Nucleus accumbens (tissue), 56 donors: ENCODE measurements at regions not wholly inside any gene's neighbourhood (a gene's known extent, or its start where the extent isn't known, plus 50 kb on each side); places are given as distances from the start of the nearest gene placed in this dataset.

Experiments
- DNase-seq, 56 donors: peaks; one replicate each; lab custom pipeline; 2025; lab: John Stamatoyannopoulos, UW

DNA sequence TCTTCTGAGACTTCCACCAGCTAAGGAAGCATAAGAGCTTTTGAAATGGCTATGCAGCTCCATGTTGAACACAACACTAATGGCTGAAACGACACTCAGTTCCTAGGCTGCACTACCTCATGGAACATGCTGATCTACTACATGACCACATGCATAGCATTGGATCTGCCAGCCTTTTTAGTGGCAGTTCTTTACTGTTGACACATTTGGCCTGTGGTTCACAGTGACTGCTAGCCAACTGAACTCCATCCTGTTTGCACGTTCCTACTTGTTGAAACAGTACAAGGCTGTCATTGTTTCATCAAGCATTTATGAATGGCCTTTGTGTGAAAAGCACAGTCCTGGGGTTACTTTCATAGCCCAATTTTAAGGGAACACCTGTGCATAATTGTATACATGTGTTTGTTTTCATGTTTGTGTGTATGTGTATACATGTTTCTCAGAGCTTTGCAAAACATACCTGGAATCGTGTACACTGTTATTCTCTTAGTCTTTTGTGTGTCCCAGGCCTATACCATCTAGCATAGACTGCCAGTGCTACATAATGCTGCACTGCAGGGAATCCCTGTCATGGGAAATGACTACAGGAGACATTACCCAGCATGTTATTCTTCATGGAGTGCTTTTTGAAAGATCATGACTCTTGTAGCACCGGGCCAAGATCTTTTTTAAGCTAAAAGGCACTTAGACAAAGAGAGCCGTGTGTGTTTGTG, 179.6 kb upstream of the ESRRG start:
- DNase-seq: peak in 25 of 56 donors; percentile 5 to 61 (median 26)

DNA sequence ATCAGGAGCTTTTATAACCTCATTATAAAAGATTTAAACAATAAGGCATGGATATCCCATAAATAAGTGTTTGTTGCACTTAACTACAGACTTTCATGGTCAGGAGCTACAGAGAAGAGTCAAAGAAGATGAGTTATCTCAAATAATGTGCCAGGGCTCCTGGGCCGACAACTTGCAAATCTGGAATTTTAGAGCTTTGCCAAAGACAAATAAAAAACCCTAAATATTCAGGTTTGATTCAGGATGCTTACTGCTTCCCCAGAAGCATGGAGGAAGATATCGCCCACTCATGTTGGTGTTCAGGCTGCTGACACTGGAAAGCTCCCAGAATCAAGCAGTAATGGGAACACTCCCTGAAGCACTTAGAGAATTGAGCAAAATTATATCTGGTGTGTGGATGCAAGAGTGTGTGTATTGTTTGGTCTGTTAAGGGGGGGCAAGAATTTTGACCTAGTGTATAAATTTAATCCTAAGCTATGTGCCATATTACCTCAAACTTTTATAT, 176.9 kb upstream of the ESRRG start:
- peak in 8 of 56 donors; percentile 5 to 39 (median 18) for DNase-seq

DNA sequence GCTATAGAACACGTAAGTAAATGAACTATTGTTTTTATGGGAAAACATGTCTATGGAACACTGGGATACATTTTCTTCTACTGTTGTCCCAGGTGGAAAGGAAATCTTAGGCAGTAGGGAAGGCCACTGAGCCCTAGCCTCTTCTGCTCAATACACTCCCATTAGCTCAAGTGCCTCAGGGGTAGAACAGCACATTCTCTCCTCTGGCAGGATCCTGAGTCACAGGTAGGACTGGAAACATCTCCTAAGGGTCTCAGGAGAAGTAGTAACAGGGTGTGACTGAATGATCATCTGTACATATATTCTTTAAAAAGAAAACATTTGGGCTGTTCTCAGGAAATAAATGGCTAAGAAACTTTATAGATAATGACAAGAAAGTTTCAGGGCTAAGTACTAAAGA, 175.6 kb upstream of the ESRRG start:
- DNase-seq: no peak

DNA sequence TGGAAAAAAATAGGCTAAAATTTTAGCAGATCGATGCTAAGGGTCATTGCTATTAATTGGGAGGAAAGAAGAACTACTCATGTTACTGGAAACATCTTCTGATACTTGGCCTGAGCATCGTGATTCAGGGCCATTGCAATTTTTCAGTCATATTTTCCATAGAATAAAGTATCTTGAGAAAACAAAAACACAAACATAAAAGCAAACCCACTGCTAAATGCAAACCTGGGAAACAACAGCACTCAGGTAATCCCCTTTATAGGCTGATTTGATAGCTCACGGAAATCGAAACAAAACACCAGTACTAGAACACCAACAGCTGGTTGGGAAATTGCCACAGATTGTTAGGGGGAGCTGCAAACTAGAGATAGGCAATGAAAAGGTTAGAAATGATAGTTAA, 172.9 kb upstream of the ESRRG start:
- no peak for DNase-seq

DNA sequence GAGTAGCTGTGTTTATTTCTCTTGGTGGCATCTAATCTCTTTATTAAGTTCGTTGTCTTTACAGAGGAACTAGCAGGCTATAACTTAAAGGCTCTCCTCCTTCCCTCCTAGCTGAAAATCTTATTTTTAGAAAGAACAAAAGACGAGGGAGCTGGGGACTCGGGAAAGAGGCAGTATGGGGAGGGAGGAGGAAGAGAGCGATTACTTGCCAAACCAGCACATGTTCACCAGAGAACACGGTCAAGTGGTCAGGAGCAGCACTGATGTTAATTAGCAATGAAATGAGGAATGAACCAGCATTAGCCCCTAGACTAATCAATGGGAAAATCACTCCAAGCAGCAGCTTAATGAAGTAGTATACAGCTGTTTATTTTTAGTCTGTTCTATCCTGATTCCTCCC, 171.3 kb upstream of the ESRRG start:
- no peak for DNase-seq

DNA sequence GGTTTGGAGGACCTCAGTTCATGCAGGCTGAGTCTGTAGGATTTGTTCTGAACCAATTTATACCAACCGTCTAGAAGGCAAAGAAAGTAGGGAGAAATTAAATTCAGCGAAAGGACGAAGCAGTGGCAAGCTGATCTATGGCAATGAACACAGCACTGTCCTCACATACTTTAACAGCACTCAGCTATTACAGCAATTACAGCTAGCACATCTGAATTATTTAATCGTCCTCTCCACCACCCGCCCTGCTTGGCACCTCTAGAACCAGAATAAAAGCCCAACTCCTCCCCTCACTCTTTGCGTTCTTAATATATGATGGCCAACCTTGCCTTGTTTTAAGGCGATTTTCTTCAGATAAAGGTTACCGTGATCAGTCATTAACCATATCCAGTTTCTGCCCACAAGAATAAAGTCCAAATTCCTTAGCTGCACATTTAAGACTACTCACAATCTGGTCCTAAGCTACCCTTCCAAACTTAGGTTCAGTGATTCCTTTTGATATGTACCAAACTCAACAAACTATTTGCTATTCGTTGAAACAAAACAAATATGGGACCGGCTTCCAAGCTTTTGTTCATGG, 169.4 kb upstream of the ESRRG start:
- no peak for DNase-seq

DNA sequence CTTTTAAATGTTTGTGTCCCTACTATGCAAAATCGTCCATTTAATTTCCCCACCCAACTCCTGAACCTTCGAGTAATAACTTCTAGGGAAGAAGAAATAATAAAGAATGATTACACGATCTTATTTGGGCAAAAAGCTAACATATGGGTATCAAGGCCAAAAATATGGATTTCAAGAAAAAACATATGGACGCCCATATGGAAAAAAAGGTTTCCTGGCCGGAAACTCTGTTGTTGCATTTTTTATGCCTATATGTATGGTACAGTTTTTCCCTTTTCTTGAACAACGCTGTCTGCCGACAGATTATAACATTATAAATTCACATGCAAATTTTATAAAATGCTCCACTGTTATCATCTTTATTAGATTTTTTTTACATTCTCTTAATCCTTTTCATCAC, 167.6 kb upstream of the ESRRG start:
- DNase-seq: no peak

DNA sequence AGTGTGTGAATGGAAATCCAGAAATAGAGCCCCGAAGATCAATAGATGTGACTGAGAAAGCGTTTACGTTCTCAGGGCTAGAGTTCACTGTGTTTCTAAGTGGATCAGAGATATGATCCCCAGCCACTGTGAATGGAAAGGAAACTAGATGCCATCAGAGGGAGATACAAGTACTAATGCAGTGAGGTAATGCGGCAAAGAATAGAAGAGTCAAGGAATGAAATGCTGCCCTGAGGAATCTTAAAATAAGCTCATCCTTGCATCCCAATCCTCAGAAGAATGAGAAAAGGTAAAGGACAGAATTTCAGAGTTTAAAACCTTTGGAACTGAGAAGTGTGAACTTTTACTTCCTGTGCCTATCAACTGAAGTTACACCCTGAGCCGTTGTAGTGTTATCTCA, 165.5 kb upstream of the ESRRG start:
- DNase-seq: no peak

DNA sequence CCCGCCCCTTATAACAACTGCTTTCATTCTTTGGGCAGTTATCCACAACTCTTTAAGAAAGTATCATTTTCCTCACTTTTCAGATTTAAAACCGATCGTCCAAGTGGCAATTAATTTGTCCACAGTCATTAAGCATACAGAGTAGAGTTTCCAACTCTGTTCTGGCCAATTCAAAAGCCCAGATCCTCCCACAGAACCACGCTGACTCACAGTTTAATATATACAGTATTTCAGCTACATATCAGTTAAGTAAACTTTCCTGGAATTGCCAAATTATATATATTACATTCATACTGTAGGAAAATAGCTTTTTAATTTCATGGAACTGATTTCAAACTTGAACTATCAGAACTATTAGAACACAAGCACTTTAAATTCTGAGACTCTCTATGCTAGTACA, 163.8 kb upstream of the ESRRG start:
- no peak for DNase-seq

DNA sequence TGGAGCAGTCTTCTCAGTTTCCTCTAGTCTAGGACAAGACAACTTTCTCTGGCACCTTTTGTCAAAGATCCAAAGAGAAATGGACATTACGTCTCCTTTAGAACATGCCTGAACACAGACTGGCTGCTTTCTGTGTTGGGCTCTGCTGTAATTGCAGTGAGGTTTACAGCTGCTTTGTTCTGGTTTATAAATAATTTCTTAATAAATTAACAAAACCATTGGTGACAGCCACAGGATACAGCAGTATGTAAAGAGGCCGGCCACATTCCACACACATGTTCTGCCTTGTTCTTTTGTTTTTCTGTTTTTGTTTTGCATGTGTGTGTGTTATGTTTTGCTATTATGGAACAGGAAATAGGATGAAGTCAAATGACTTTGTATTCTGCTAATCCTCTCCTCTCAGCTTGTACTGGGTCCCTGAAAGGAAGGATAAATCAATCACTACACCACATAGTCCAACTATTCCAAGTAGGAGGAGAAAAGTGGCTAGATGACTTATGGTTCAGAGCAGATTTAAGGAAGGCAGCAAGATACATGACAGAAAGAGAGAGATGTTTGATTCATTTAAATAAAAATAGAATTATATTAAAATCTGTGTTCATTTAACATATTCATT, 161.5 kb upstream of the ESRRG start:
- no peak for DNase-seq

DNA sequence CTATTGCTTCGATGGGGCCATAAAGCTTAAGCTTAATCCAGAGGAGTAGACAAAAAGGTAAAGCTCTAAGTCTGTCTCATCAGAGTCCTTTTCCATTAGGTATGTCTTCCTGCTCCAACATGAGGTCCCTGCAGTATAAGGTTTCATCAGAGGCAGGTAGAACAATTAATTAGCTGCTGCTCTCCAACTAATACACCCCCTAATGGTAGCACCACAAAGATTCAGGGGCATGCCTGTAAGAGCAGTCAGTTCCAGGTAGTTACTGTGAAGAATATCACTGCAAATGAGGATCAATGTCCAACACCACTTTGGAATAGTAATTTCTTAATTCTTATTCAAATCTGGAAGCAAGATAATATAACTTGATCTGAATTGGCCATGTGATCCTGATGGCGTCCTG, 160.3 kb upstream of the ESRRG start:
- DNase-seq: no peak

DNA sequence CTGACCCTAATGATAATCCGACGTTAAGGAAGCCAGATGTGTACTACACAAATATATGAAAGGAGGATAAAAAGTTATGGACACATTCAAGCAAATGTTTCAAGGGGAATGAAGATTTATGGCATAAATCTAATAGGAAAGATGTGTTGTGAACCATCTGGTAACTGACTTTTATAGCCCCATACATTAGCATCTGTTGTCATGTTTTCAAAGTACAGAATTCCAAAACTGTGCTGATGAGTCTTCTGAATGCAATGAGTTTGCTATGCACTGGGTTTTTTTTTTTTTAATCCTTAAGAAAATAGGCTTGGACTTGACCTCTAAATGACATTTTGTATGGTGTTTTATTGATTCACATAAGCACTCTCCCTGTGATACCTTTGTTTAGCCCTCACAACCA, 158.5 kb upstream of the ESRRG start:
- DNase-seq: no peak

DNA sequence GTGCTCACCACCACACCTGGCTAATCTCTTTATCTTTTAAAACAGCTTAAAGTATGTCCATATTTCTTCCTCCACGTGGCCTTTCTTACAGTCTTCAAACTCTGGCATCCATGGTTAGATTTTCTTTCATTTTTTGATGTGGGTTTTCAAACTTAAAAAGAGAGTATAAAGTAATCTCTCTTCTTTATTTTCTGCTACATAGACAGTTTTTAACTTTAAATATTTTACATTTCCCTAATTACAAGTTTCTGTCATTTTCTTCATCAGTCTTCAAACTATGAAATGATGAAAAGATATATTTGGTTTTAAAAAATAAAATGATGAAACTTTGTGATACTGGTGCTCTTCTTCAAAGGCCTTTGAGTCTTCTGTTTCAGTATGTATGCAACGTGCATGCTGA, 143.5 kb upstream of the ESRRG start:
- DNase-seq: no peak

DNA sequence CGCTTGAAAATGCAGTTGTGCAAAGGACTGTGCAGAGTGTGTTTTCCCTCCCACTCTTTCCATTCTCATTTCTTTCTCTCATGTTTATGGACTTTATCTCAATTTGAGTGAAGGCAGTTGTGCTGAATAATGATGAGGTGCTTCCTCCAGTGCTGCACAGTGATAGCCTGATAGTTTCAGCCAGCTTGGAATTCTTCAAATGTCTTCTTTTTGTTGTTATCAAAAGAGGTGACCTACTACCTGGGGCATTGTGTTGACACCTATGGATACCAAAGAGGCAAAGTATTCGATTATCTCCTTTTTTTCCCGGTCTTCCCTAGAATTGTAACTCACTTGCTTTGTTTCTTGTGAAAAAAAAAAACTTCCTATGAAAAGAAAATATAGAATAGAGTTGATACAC, 132.6 kb upstream of the ESRRG start:
- DNase-seq: no peak

DNA sequence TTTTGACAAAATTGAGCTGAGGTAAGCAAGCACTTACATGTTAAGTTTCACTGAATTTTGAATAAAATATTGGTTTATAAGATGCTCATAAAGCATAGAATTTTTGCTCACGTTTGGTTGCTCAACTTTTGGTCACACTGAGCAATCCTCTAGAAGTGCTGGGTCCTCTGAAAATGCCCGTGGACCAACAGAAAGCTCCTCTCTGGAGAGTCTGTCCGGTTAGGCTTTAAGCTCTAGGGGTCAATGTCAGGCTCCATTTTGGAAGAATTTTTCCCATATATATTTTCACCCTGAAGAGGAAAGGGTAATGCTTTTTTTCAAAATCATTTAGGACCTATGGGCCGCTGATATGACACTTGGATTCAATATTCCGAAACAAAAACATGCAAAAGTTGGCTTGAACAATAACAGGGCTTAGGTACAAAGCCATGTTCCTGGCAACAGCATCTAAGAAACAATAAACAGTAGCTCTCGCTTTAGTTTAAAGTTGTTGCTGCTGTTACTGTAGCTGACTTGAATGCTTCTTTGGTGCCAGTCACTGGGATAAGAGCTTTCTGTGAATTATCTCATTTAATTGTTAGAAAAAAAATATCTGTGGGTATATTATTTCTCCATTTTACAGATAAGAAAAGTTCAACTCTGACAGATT, 131.7 kb upstream of the ESRRG start:
- no peak for DNase-seq

DNA sequence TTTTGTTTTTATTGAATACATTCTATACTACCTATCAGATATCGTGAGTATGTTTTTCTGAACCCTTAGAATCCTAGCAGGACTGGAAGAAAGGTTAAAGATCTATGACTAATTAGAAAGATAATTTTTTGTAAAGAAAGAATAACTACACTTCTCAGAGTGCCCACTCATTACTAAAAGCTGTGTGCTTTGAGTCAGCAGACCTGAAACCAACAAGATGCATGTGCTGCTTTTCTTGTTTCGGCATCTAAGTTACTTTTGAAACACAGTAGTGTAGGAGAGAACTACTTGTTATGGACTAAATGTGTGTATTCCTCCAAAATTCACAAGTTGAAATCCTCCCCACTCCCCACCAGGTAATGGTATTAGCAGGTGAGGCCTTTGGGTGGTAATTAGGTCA, 127.8 kb upstream of the ESRRG start:
- DNase-seq: no peak

DNA sequence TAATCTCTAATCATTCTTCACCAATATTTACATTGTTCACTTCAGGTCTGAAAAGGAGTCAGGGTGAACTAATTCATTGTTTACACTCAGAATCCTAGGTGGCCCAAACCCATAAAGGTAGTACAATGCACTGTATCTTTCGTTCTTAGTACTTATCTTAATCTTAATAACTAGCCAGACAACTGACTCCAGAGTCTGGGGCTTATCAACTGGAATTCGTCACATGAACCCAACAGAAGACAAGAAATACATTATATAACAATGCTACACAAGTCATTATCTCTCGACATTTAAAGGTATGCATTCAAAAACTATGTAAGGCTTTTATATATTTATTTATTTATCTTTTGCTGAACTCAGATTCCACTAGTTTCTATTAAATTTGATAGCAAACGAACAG, 125.9 kb upstream of the ESRRG start:
- no peak for DNase-seq

DNA sequence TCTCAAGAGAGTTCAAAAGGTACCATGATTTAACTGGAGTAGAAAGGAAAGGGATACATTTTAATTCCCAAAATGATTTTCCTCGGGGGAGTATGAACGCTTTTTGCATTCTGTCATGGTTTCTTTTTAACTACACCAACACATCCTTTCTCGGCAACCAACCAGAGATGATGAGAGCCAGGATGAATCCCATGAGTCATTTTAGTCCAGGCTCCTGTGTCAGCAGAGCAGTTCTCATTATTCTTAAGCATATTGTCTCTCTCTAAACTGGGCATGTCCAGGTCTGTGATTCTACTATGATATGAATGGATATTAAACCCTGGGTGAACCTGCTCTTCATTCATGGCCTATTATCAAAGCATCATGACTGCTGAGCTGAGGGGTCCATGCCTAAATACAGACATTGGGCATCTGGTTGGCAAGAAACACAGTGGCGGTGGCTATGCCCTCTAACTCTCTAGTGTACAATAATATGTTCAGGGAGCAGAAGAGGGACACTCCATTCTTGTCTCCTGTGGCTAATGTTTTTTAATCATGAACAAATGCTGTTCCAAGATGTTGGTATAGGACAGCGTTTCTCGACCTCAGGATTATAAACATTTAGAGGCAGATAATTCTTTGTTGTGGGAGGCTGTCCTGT, 124.3 kb upstream of the ESRRG start:
- DNase-seq: peak in 3 of 56 donors; percentile 3 to 20 (median 7)

DNA sequence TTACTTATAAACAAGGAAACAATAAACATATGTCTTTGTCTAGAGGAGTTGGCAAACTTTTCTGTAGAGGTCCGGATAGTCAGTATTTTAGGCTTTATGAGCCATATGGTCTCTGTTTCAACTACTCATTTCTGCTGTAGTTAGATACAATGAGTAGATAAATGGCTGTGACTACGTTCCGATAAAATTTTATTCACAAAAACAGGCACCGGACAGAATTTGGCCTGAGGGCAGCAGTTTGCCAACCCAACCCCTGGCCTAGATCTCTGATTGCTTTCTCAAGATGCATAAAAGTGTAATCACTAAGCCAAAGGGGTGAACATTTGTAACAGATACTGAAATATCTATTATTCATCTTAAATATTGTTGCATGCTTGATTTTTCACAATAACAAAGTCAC, 123.1 kb upstream of the ESRRG start:
- no peak for DNase-seq

DNA sequence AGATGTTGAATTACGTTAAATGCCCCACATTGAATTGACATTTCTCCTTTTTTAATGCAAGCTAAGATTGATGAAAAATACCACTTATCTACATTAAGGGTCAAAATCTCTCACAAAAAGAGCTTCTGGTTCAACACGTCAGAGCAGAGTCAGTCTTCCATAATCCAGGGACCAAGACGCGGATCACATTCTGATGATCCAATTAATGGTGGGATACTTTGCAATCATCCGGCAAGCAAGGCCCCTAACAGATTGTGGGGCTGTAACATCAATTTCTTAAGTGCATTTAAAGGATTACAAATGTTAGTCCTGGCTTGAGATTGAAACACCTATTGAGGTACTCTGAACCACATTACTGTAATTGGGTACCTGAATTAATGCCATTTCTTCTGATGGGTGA, 120.2 kb upstream of the ESRRG start:
- DNase-seq: no peak

DNA sequence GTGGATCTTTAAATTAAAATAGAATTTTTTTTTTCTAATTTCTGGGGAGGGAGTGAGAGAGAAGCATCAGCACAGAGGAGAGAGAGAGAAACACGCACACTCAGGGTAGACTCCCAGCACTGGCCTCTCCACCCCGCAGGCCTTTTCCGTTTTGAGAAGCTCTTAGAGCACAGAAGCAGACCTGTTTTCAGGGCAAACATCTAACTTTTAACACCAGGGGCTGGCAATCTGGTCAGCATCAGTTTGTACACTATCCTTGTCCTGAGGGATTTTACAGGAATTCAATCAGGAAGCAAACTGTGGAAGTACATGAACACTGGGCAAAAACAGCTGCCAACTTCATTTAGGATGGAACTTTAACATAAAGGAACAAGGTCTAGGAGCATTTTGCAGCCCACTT, 117.9 kb upstream of the ESRRG start:
- no peak for DNase-seq
